ENCODE measurements at regions not wholly inside any gene's neighbourhood (a gene's known extent, or its start where the extent isn't known, plus 50 kb on each side); places are given as distances from the start of the nearest gene placed in this dataset.

DNA sequence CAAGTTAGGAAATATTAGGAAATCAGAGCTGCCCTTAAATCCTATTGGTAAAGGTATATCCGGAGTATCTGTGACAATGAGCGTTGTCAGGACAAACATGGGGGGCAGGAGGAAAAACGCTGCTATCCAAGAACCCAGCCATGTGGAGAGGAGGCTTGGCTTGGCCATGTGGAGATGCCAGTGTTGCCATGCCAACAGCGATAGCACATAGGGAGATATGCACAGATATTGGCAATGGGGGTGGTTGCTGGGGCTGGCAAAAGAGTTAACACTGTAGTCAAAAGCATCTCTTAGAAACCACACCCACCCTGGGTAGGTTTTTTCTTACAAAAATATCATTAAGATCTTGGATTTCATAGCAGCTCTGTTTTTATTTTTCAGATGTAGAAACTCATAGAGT is 106.4 kb upstream of the ASTN2 start:
- no peaks in the 10 kb centered on the region for H3K4me1 ChIP-seq (ENCODE audit: control insufficient read depth, insufficient read depth, low read length)
- ATAC-seq: no peak

DNA sequence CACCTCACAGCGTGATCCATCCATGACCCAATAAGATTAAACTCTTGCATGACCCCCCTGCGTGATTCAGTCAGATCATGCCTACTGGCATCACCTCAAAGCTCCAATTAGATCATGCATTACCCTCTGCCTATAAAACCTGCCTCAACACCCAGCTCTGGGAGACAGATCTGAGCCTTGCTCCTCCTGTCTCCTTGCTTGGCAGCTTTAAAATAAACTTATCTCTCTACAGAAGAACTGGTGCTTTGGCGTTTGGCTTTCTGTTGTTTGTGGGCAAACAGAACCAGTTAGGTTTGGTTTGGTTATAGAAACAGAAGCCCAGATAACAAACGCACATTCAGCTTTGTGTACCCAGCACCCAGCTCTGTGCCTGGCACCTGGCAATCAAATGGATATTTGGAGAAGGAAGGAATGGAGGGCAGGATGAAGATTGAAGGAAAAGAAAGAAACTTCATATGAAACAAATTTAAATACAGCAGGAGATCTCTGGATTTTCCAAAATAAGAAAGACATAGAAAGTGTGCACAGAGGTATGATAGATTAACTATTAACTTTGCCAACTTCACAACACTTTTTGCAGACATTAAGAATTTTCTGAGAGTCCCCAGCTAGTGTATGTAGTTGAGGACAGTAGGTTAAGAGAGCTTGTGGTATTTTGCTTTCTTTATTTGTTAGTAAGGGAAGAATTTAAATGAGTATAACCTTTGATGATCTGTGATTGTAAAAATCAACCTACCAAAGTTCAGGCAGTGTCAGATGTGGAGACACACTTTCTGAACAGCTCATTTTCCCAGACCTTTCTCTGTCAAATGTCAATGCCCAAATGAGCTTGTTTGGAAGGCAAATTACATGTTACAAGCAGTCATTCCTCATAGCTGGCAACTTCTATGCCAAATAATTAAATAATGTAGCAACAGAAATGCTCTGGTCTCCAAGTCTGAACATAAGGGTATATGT is 102.1 kb upstream of the ASTN2 start:
- TF ChIP-seq POLR2AphosphoS5 (IDR thresholded peaks at IDR 0.05; ENCODE audit: low read depth, low read length) (no peak), SIN3A (IDR thresholded peaks at IDR 0.05; ENCODE audit: borderline replicate concordance, insufficient read depth, low read depth, low read length) (no peak), TCF7L2 (IDR thresholded peaks at IDR 0.05; ENCODE audit: low read depth, low read length) (no peak)
- TF ChIP-seq, protein P1, sequence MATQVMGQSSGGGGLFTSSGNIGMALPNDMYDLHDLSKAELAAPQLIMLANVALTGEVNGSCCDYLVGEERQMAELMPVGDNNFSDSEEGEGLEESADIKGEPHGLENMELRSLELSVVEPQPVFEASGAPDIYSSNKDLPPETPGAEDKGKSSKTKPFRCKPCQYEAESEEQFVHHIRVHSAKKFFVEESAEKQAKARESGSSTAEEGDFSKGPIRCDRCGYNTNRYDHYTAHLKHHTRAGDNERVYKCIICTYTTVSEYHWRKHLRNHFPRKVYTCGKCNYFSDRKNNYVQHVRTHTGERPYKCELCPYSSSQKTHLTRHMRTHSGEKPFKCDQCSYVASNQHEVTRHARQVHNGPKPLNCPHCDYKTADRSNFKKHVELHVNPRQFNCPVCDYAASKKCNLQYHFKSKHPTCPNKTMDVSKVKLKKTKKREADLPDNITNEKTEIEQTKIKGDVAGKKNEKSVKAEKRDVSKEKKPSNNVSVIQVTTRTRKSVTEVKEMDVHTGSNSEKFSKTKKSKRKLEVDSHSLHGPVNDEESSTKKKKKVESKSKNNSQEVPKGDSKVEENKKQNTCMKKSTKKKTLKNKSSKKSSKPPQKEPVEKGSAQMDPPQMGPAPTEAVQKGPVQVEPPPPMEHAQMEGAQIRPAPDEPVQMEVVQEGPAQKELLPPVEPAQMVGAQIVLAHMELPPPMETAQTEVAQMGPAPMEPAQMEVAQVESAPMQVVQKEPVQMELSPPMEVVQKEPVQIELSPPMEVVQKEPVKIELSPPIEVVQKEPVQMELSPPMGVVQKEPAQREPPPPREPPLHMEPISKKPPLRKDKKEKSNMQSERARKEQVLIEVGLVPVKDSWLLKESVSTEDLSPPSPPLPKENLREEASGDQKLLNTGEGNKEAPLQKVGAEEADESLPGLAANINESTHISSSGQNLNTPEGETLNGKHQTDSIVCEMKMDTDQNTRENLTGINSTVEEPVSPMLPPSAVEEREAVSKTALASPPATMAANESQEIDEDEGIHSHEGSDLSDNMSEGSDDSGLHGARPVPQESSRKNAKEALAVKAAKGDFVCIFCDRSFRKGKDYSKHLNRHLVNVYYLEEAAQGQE (IDR thresholded peaks at IDR 0.05; ENCODE audit: insufficient read depth in 1 of 2, low read depth in 2 of 2, low read length in 1 of 2): no peak
- TF ChIP-seq, protein P2, sequence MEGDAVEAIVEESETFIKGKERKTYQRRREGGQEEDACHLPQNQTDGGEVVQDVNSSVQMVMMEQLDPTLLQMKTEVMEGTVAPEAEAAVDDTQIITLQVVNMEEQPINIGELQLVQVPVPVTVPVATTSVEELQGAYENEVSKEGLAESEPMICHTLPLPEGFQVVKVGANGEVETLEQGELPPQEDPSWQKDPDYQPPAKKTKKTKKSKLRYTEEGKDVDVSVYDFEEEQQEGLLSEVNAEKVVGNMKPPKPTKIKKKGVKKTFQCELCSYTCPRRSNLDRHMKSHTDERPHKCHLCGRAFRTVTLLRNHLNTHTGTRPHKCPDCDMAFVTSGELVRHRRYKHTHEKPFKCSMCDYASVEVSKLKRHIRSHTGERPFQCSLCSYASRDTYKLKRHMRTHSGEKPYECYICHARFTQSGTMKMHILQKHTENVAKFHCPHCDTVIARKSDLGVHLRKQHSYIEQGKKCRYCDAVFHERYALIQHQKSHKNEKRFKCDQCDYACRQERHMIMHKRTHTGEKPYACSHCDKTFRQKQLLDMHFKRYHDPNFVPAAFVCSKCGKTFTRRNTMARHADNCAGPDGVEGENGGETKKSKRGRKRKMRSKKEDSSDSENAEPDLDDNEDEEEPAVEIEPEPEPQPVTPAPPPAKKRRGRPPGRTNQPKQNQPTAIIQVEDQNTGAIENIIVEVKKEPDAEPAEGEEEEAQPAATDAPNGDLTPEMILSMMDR (IDR thresholded peaks at IDR 0.05): no peak
- no peaks in the 10 kb centered on the region for H3K27me3 ChIP-seq (ENCODE audit: control insufficient read depth, insufficient read depth, low read length)
- H3K27ac ChIP-seq (ENCODE audit: low read length): no peak overlapping the region
- intact Hi-C loops (cut with micrococcal nuclease; ENCODE audit: unreplicated experiment) (no loop called here), in situ Hi-C loops (cut with HindIII; ENCODE audit: low pct_unique_long_range_greater_than_20kb, low sequenced_read_pairs) (no loop called here)
- H3K4me1 ChIP-seq (ENCODE audit: control insufficient read depth, insufficient read depth, low read length): no peaks in the 10 kb centered on the region
- BruUV-seq (replicated peaks): no TSS peak
- POLR2A ChIA-PET: no interaction called here
- CTCF ChIA-PET: no interaction called here
- H3K4me3 ChIP-seq (ENCODE audit: low read depth in 2 of 2, low read length in 2 of 2): no peak overlapping the region
- no peaks in the 10 kb centered on the region for H3K36me3 ChIP-seq (ENCODE audit: control insufficient read depth, insufficient read depth, low read length)
- no peak for DNase-seq (ENCODE audit: low read depth, low spot score)
- H3K9me3 ChIP-seq (ENCODE audit: control insufficient read depth, insufficient read depth, low read depth, low read length): no peaks in the 10 kb centered on the region
- no peak for ATAC-seq

More for the DNA sequence above, 106.4 kb upstream of the ASTN2 start:
- H3K36me3 ChIP-seq (ENCODE audit: control insufficient read depth, insufficient read depth, low read length): no peaks in the 10 kb centered on the region
- DNase-seq (ENCODE audit: low read depth, low spot score): no peak
- TF ChIP-seq SIN3A (IDR thresholded peaks at IDR 0.05; ENCODE audit: borderline replicate concordance, insufficient read depth, low read depth, low read length) (no peak), POLR2AphosphoS5 (IDR thresholded peaks at IDR 0.05; ENCODE audit: low read depth, low read length) (no peak), TCF7L2 (IDR thresholded peaks at IDR 0.05; ENCODE audit: low read depth, low read length) (no peak)
- TF ChIP-seq, protein P1 (IDR thresholded peaks at IDR 0.05; ENCODE audit: insufficient read depth in 1 of 2, low read depth in 2 of 2, low read length in 1 of 2): no peak
- TF ChIP-seq, protein P2 (IDR thresholded peaks at IDR 0.05): no peak
- no TSS peak for BruUV-seq (replicated peaks)
- H3K4me3 ChIP-seq (ENCODE audit: low read depth in 2 of 2, low read length in 2 of 2): no peak overlapping the region
- H3K27ac ChIP-seq (ENCODE audit: low read length): no peak overlapping the region
- H3K9me3 ChIP-seq (ENCODE audit: control insufficient read depth, insufficient read depth, low read depth, low read length): no peaks in the 10 kb centered on the region
- intact Hi-C loops (cut with micrococcal nuclease; ENCODE audit: unreplicated experiment): no loop called here
- CTCF ChIA-PET: no interaction called here
- H3K27me3 ChIP-seq (ENCODE audit: control insufficient read depth, insufficient read depth, low read length): no peaks in the 10 kb centered on the region
- in situ Hi-C loops (cut with HindIII; ENCODE audit: low pct_unique_long_range_greater_than_20kb, low sequenced_read_pairs): no loop called here
- POLR2A ChIA-PET: no interaction called here

Measured in Panc1 (cell line).